Mesendoderm (in vitro differentiated cells): ENCODE measurements at regions not wholly inside any gene's neighbourhood (a gene's known extent, or its start where the extent isn't known, plus 50 kb on each side); places are given as distances from the start of the nearest gene placed in this dataset.
"Not testable (repeated sequence)": the region's sequence is repeated elsewhere in the genome, so short reads cannot be mapped to it uniquely, and the experiment has no call there.

Source experiments
- DNase-seq: peaks from one replicate; pipeline ENCODE4 v3.0.0; 2013
- H2AK5ac ChIP-seq: 2 replicates; pipeline ENCODE4 v1.6.1; 2013; ENCODE audit warnings: low read length, inconsistent platforms
- H2BK120ac ChIP-seq: 2 replicates; pipeline ENCODE4 v1.6.1; 2013; ENCODE audit warnings: low read depth, mild to moderate bottlenecking, low read length, moderate library complexity, mixed read lengths
- H2BK15ac ChIP-seq: replicated peaks from 2 replicates; pipeline ENCODE4 v1.6.1; 2013; ENCODE audit warnings: low read depth, mild to moderate bottlenecking, moderate library complexity
- H2BK5ac ChIP-seq: 2 replicates; pipeline ENCODE4 v1.6.1; 2013; ENCODE audit warnings: low read length, inconsistent platforms
- H3K18ac ChIP-seq: 2 replicates; pipeline ENCODE4 v1.6.1; 2013; ENCODE audit warnings: mild to moderate bottlenecking, low read length, mixed read lengths
- H3K23ac ChIP-seq: one replicate; pipeline ENCODE4 v1.6.1; 2013; ENCODE audit warnings: low read length
- H3K27ac ChIP-seq: 2 replicates; pipeline ENCODE4 v1.5.1; 2013; ENCODE audit warnings: low read depth, mild to moderate bottlenecking, inconsistent platforms, low read length, moderate library complexity
- H3K27me3 ChIP-seq: 2 replicates; pipeline ENCODE4 v1.6.1; 2013; ENCODE audit warnings: low read length, control low read depth, mild to moderate bottlenecking, inconsistent platforms; ENCODE audit not compliant: insufficient read depth, poor library complexity
- H3K36me3 ChIP-seq: 2 replicates; pipeline ENCODE4 v1.6.1; 2013; ENCODE audit warnings: low read length, inconsistent platforms; ENCODE audit not compliant: control insufficient read depth, insufficient read depth
- H3K4ac ChIP-seq: one replicate; pipeline ENCODE4 v1.6.1; 2013; ENCODE audit warnings: low read depth, mild to moderate bottlenecking, low read length, moderate library complexity
- H3K4me1 ChIP-seq: 2 replicates; pipeline ENCODE4 v1.6.1; 2013; ENCODE audit warnings: low read depth, low read length, inconsistent platforms; ENCODE audit not compliant: control insufficient read depth
- H3K4me2 ChIP-seq: 2 replicates; pipeline ENCODE4 v1.6.1; 2013; ENCODE audit warnings: low read length
- H3K4me3 ChIP-seq: 2 replicates; pipeline ENCODE4 v1.5.1; 2013; ENCODE audit warnings: mild to moderate bottlenecking, low read length
- H3K56ac ChIP-seq: one replicate; pipeline ENCODE4 v1.6.1; 2013; ENCODE audit warnings: low read length
- H3K79me1 ChIP-seq: 2 replicates; pipeline ENCODE4 v1.6.1; 2013; ENCODE audit warnings: low read length, inconsistent platforms
- H3K79me2 ChIP-seq: 2 replicates; pipeline ENCODE4 v1.6.1; 2013; ENCODE audit warnings: mild to moderate bottlenecking, low read length; ENCODE audit not compliant: control insufficient read depth, insufficient read depth
- H3K9ac ChIP-seq: 2 replicates; pipeline ENCODE4 v1.6.1; 2013; ENCODE audit warnings: low read length, inconsistent platforms
- H4K5ac ChIP-seq: one replicate; pipeline ENCODE4 v1.6.1; 2013; ENCODE audit warnings: low read length
- H4K8ac ChIP-seq: one replicate; pipeline ENCODE4 v1.6.1; 2013; ENCODE audit warnings: low read depth, mild to moderate bottlenecking, control low read depth, low read length, moderate library complexity
- WGBS: extraction: QIAGEN DNeasy Blood & Tissue Kit; methylation state at CpG from one replicate; pipeline ENCODE4 v1.1.7; 2013; ENCODE audit warnings: low lambda C conversion rate, missing lambda C conversion rate; ENCODE audit not compliant: insufficient coverage; ENCODE audit errors: extremely low coverage; 5-methylcytosine and 5-hydroxymethylcytosine counted together

GRCh38 chr20:53856300-53857295, 213.8 kb downstream of the BCAS1 start:
- Histone ChIP-seq H4K8ac (no peak overlapping the region), H2AK5ac (no peak overlapping the region), H3K27me3 (no peaks in the 10 kb centered on the region), H3K79me2 (no peaks in the 10 kb centered on the region), H3K4me3 (no peak overlapping the region), H2BK15ac (no peak overlapping the region), H3K27ac (no peak overlapping the region), H2BK120ac (peak overlapping the region; percentile 61), H3K9ac (no peak overlapping the region), H4K5ac (no peak overlapping the region), H3K4me2 (no peak overlapping the region), H3K23ac (no peak overlapping the region), H3K36me3 (no peaks in the 10 kb centered on the region), H3K79me1 (no peaks in the 10 kb centered on the region), H3K18ac (no peak overlapping the region), H3K4ac (no peak overlapping the region), H2BK5ac (no peak overlapping the region), H3K56ac (no peak overlapping the region), H3K4me1 (no peaks in the 10 kb centered on the region)
- no CpG with 5 or more reads among the region's 5 CpGs for WGBS
- no peak for DNase-seq

- H3K4me3 ChIP-seq, result no peak overlapping the region
- no peak overlapping the region for H3K9ac ChIP-seq
- H3K4ac ChIP-seq, result no peak overlapping the region
- H2BK120ac ChIP-seq, result no peak overlapping the region
- H4K8ac ChIP-seq, result peak overlapping the region; percentile 5
- H2BK15ac ChIP-seq, result no peak overlapping the region
- no peak overlapping the region for H3K4me2 ChIP-seq
- H3K4me1 ChIP-seq, result no peaks in the 10 kb centered on the region
- no peak overlapping the region for H2AK5ac ChIP-seq
- DNase-seq, result no peak
- H3K27me3 ChIP-seq, result no peaks in the 10 kb centered on the region
- H3K18ac ChIP-seq, result no peak overlapping the region
- H3K36me3 ChIP-seq, result no peaks in the 10 kb centered on the region
- H3K79me2 ChIP-seq, result no peaks in the 10 kb centered on the region
- no peak overlapping the region for H4K5ac ChIP-seq
- no peak overlapping the region for H3K27ac ChIP-seq
- no peaks in the 10 kb centered on the region for H3K79me1 ChIP-seq
- H2BK5ac ChIP-seq, result no peak overlapping the region
- H3K56ac ChIP-seq, result no peak overlapping the region
- WGBS, result no CpG with 5 or more reads among the region's 5 CpGs
- H3K23ac ChIP-seq, result no peak overlapping the region
Observed at GRCh38 chr20:53855733-53856132, 214.7 kb downstream of the BCAS1 start.

- H2BK15ac ChIP-seq, H2BK120ac ChIP-seq, H4K5ac ChIP-seq, H3K36me3 ChIP-seq, H3K18ac ChIP-seq, H3K79me1 ChIP-seq, H3K27ac ChIP-seq, H3K9ac ChIP-seq, H3K27me3 ChIP-seq, H2BK5ac ChIP-seq, H3K79me2 ChIP-seq, H3K4ac ChIP-seq, H3K4me2 ChIP-seq, H3K4me3 ChIP-seq, DNase-seq, H2AK5ac ChIP-seq, H3K4me1 ChIP-seq, H3K23ac ChIP-seq, H3K56ac ChIP-seq, H4K8ac ChIP-seq: not testable (repeated sequence)
- no CpG with 5 or more reads among the region's 10 CpGs for WGBS
Observed at GRCh38 chr20:53854609-53854926, 215.8 kb downstream of the BCAS1 start.

GRCh38 chr20:53853111-53853713, 217.2 kb downstream of the BCAS1 start:
- H3K4me1 ChIP-seq, result no peaks in the 10 kb centered on the region
- no peak overlapping the region for H2AK5ac ChIP-seq
- H3K79me2 ChIP-seq, result no peaks in the 10 kb centered on the region
- no peak overlapping the region for H4K5ac ChIP-seq
- H2BK15ac ChIP-seq, result no peak overlapping the region
- no peak for DNase-seq
- no peak overlapping the region for H2BK120ac ChIP-seq
- H2BK5ac ChIP-seq, result no peak overlapping the region
- H3K27me3 ChIP-seq, result no peaks in the 10 kb centered on the region
- H3K4me2 ChIP-seq, result no peak overlapping the region
- WGBS, result no CpG with 5 or more reads among the region's 4 CpGs
- no peak overlapping the region for H3K27ac ChIP-seq
- H3K36me3 ChIP-seq, result no peaks in the 10 kb centered on the region
- no peaks in the 10 kb centered on the region for H3K79me1 ChIP-seq
- no peak overlapping the region for H3K23ac ChIP-seq
- H3K4me3 ChIP-seq, result no peak overlapping the region
- no peak overlapping the region for H3K18ac ChIP-seq
- H4K8ac ChIP-seq, result no peak overlapping the region
- no peak overlapping the region for H3K56ac ChIP-seq
- no peak overlapping the region for H3K4ac ChIP-seq
- H3K9ac ChIP-seq, result no peak overlapping the region

GRCh38 chr20:53852691-53853090, 217.7 kb downstream of the BCAS1 start:
- Histone ChIP-seq H3K27me3 (no peaks in the 10 kb centered on the region), H4K5ac (no peak overlapping the region)

More at GRCh38 chr20:53852691-53853090, 217.7 kb downstream of the BCAS1 start:
- Histone ChIP-seq H3K4me1 (no peaks in the 10 kb centered on the region), H3K4ac (no peak overlapping the region), H3K4me3 (no peak overlapping the region), H3K79me1 (no peaks in the 10 kb centered on the region), H3K9ac (no peak overlapping the region), H3K56ac (no peak overlapping the region), H2BK5ac (no peak overlapping the region), H3K23ac (no peak overlapping the region), H3K36me3 (no peaks in the 10 kb centered on the region), H2BK120ac (no peak overlapping the region), H2AK5ac (no peak overlapping the region), H3K79me2 (no peaks in the 10 kb centered on the region), H4K8ac (no peak overlapping the region), H2BK15ac (no peak overlapping the region), H3K18ac (no peak overlapping the region), H3K27ac (no peak overlapping the region), H3K4me2 (no peak overlapping the region)
- DNase-seq, result no peak
- WGBS, result no CpG with 5 or more reads among the region's 5 CpGs
